GM21723 (cell line): ENCODE measurements at regions not wholly inside any gene's neighbourhood (a gene's known extent, or its start where the extent isn't known, plus 50 kb on each side); places are given as distances from the start of the nearest gene placed in this dataset.

Experiments used
- ATAC-seq: cut with Tn5 transposase; IDR thresholded peaks from one replicate; pipeline ENCODE4 v1.9.1; 2021; ENCODE audit warnings: mild to moderate bottlenecking, moderate library complexity; ENCODE audit not compliant: unreplicated experiment

DNA sequence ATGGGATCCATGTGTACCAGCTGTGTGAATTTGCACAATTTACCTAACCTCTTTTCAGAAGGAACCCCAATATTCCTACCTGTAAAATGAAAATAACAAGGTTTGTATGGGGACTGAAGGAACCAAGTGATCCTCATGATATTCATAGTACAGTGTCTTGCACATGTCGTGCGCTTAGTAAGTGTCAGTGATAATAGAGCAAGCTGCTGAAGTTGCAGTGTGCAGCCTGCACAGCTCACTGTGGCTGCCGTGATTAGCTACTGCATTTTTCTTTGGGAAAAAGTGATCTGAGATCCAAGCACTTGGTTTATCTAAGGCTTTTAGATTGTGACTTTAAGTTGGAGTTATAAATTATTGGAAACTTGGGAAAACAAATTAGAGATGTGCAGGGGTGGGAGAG lies 135.9 kb upstream of the FRY start:
- no peak for ATAC-seq

- ATAC-seq = peak; percentile 53
These were observed 135.1 kb upstream of the FRY start for GRCh38 chr13:31896427-31896826.

DNA sequence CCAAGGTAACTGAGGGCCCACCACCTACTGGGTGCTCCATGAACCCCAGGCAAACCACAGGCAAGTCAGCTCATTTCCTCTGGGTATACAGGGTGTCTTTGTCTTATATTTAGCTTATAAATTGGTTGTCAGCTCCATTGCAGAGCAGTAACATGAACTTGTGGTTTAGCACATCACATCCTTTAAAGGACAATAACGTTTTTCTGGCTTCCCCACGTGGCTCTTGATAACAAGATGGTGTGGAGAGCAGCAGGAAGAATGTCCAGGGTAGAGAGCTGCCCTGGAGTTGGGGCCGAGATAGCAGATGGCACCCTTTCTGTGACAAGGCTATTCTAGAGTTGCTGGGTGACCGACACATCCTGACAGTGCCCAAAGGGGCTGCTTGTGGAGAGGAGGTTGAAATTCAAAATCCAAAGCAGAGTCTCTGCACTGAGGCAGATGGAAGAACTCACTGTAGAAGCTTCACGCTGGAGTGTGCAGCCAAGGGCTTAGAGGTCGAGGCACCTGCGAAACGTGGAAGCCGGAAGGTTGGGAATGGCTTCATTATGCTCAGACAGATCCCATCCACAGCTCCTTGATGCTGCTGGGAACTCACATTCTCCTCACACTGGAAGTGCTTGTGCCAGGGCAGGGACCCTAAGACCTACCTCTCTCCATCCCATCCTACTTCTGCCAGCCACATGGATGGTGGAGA lies 133.0 kb upstream of the FRY start:
- no peak for ATAC-seq

GRCh38 chr13:31901985-31902384 lies 129.6 kb upstream of the FRY start:
- ATAC-seq = no peak

DNA sequence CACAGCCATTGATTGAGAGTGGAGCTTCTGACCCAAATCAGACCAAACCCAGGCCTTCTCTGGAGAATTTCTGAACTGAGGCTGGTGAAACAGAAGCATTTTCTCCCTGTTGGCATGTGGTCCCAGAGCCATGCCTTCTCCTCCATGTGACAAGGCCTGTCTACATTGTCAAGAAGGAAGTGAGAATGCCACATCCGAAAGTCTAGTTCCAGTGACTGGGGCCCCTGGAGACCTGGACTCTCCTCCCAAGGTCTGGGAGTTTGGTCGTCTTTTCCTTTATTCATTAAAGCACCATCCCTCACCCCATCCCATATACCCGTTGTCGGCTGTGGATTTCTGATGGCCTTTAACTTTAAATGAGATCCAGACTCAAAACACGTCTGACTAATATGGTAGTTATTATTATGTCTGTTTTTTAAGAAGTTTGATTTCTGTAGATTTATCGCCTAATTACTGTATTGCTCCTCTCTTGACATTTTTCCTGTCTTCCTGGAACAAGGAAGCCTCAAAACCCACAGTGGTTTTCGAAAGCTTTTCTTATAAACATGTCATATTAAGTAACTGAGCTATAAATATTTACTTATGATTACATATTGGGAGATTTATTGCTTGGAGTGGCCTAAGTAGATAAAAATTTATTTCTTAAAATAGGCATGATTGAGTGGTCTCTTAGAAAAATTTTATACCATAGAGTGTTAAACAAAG lies 128.3 kb upstream of the FRY start:
- no peak for ATAC-seq

GRCh38 chr13:31904941-31905824 lies 126.4 kb upstream of the FRY start:
- no peak for ATAC-seq

GRCh38 chr13:31905961-31906360 lies 125.6 kb upstream of the FRY start:
- ATAC-seq = no peak

- no peak for ATAC-seq
These were observed 122.7 kb upstream of the FRY start for GRCh38 chr13:31908696-31909411.

DNA sequence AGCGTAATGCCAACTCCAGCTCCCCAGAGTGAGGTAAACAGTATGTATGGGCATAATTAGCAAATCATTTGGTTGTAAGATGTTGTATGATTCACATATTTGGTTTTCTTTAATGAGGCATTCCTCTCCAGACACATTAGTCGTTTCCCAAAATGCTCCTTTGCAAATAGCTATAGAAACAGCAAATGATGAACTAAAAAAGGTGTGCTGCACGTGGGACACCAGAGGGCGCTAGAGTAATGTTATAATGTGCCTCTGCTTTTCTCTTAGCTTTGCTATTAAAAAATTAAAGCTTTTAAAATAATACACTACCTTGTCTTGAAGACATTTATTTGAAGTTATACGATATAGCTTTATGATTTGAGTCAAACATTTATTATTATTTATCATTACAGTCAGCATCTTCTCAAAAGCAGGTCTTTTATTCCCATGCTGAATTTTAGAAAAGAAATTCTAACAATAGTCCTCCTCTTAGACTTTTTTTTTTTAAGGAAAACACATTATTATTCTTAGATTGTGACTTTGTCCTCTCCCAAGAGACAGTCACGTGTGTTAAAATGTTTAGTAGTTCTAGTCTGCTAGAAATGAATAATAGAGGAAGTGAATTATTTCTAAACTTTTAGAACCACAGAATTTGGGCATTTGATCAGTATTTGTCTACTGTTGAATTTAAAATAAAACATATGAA lies 121.6 kb upstream of the FRY start:
- no peak for ATAC-seq

DNA sequence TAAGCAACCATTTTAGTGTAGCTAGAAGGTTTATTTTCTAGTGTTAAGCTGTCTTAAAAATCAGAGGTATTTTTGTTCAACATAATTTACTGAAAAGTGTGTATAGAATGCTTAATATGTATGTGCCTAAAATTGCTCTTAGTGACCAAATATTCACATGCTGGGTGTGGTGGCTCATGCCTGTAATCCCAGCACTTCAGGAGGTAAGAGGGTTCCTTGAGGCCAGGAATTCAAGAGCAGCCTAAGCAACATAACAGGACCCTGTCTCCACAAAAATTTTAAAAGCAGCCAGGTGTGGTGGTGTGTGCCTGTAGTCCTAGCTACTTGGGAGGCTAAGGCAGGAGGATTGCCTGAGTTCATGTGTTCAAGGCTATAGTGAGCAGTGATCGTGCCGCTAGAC lies 120.9 kb upstream of the FRY start:
- no peak for ATAC-seq

- ATAC-seq = no peak
These were observed 118.8 kb upstream of the FRY start for GRCh38 chr13:31912647-31913401.

DNA sequence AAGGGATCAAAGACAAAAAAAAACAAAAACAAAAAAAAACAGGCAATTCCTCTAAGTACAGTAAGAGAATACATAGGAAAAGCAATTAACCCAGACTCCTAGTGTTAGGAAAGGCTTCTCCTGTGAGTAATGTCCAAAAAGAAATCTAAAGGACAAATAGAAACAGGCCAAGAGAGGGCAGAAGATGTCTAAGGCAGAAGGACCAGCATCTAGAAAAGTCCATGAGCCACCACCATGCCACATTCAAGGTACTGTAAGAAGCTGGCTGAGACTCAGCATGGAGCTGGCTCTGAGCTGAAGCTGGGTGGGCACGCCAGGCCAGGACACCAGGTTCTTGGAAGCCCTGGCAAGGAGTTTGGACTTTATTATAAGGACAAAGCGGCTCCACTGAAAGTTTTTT lies 118.1 kb upstream of the FRY start:
- no peak for ATAC-seq

- no peak for ATAC-seq
These were observed 116.7 kb upstream of the FRY start for GRCh38 chr13:31914843-31915242.

DNA sequence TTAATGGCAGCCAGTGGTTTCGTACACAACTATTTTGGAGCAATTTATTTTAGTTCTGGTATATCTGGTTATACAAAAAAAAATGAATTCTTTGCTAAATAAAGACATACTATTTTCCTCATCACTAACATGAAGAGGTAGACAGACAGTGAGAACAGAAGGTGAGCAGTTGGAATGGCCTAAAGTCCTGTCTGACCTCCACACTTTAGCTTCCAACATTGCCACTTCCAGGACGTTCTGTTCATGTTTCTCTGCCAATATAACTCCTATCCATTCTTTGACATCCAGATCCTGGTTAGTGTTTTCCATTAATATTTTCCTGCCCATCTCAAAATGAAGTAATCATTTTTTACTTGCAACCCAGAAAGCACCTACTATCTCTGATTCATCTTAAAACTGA lies 112.9 kb upstream of the FRY start:
- ATAC-seq = no peak

DNA sequence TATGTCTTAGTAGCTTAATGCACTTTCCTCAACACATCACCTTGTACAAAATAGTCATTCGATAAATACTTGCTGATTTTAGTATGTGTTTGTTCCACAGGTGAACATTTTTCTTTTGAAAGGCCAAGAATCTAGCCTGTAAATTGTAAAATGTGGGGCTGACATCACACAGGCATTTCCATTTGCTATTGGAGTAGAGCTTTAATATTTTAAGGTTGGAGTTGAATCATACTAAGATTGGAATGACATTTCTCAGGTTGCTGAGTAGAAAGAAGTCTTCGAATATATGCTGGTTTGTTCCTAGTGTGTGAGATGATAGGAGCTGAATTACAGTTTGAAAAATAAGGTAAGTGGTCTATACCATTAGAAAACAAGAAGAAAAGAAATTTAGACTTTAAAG lies 112.3 kb upstream of the FRY start:
- ATAC-seq = no peak

- ATAC-seq = no peak
These were observed 111.4 kb upstream of the FRY start for GRCh38 chr13:31919971-31920726.

- no peak for ATAC-seq
These were observed 110.9 kb upstream of the FRY start for GRCh38 chr13:31920727-31921100.

DNA sequence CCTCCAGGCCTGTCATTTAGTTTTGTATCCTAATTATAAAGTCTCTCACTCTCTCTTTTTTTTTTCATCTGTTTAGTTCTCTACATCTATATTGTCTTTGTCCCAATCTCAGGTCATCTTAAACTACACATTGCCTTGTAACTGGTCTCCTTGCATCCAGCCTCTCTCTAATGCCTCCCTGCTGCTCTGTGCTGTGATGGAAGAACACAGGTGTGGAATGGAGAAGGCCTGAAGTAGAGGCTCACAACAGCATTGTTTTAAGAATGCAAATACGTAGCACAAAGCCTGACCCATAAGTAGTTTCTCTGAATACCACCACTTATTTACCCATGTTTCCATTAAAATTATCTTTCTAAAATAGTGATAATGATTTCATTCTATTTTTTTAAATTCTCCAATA lies 108.8 kb upstream of the FRY start:
- no peak for ATAC-seq

DNA sequence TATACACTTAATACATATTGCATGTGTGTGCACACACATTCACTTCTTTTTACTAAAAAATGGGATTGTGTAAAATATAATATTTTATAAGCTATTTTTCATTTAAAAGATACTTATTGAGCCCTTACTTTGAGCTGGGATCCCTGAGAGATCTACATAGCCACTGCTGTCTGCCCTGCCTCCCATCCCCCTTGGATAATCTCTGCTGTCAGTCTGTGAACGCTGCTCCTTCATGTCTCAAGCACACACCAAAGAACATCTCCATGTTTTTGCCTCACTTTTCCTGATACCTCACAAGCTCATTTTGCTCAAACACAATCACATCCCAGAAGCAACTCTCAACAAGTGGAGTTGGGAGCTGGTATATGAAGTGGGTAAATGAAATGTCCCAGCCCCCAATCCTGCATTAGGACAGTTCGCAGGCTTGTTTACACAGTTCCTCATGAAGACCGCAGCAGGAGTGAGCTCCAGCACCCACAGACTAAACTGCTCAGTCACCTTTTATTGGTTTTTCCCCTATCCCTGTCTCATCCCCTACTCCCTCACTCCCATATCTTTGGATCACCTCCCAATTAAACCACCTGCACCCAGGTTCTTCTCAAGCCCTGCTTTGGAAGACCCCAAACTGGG lies 108.3 kb upstream of the FRY start:
- no peak for ATAC-seq
